HG03066 (cell line): ENCODE measurements at regions not wholly inside any gene's neighbourhood (a gene's known extent, or its start where the extent isn't known, plus 50 kb on each side); places are given as distances from the start of the nearest gene placed in this dataset.
"Not testable (repeated sequence)": the region's sequence is repeated elsewhere in the genome, so short reads cannot be mapped to it uniquely, and the experiment has no call there.

Experiments
- ATAC-seq: cut with Tn5 transposase; IDR thresholded peaks from one replicate; pipeline ENCODE4 v1.9.1; 2021; ENCODE audit warnings: low read depth; ENCODE audit not compliant: unreplicated experiment

DNA sequence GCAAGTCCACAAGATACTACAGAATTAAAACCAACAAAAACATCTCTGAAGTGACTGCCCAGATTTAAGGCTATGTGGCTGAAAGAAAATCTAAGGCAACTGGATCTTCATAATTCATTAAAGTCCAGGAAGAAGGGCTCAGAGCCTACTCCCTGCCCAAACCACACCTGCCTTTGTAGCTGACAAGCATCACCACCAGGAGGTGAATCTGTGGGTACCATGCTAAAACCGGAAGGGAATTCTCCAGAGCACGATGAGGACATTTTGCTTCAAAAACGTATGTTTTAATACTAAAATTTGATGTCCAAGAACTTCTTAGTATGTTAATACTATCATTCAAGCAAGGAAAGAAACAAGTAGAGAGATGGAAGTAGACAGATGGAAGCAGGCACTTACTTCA, 495.9 kb upstream of the NECTIN3 start:
- no peak for ATAC-seq

DNA sequence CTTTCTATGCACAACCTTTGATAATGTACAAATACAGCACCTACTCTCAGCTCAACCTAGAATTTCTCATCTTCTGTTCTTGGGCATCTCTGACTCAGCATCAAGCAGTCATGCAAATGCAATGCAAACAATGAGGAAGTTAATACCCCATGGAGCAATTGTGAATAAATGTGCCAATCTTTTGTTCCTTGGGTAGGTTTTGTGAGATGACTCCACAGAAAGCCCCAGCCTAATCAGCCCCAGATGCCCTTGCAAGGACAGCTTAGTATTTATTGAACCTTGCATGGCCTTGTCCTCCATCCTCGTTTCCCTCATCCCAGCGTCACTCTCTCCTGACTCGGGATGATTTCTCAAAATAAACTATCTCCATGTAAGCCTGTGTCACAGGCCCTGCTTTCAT, 494.7 kb upstream of the NECTIN3 start:
- ATAC-seq: no peak

DNA sequence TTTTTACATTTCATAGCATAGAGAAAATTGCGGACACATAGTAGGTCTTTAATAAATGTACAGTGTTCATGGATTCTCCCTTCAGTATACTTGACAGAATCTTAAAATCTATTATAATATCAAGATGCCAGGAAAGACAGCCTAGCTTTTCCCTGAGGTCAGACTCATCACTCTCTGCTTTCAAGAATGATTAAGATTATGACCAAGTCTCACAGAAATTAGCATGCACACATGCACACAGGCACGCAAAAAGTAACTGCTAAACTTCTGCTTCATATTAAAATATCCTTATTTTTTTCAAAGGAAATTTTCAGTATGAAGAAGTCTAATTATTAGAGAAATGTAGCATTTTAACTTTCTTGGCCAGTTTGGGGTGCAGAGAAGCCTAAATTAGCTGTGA, 493.8 kb upstream of the NECTIN3 start:
- no peak for ATAC-seq

DNA sequence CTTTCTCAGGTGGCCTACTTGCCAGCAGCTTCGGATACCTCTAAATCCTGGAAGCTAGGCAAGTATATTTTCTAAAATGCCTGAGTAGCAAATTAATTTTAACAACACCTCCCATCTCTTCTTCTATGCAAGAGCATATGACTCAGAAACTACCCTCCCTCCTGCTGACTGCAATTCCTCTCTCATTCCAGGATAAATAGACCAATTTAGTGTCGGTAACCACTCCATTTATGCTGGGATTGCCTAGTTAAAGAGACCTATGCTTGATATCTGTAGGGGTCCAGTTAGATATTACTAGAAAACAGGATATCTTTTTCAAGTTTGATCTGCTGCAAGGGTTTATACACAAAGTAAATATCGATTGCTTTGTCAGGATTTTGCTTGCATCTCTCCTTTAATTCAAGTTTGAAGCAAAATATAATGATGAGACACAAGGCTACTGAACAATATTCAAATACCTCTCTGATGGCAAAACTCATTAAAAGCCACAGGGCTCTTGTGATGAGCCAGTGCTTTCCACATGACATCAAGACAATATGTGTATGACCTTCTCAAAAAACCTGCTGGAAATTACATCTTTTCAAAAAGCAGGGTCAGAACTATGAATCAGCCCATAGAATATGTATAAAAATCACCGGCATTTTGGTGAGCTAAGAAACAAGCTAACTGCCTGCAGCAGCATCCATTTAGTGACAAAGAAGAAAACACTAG, 491.6 kb upstream of the NECTIN3 start:
- ATAC-seq: no peak

DNA sequence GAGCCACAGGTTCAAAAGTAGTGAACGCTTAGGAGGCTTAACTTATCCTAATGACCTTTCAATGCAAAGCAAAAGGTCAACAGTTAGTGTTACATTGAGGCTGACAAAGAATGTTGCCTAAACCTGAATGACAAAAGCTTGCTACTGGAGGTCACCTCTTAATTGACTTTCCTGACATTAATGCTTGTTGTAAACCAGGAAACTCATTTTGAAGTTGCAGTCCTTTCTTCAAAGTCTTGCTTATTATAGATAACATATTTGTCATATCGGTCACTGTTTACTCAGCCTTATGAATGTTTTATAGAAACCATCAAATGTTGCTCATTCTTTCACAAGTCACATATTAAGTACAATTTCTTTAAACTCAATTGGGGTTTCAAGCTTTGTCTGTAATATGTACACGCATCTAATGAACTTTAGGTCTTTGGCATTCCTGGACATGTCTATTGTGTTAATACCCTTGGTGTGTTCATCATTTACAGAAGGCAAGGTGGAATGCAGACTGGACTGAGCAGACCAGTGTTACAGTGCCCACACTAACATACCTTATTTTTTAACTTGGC, 488.2 kb upstream of the NECTIN3 start:
- ATAC-seq: no peak

DNA sequence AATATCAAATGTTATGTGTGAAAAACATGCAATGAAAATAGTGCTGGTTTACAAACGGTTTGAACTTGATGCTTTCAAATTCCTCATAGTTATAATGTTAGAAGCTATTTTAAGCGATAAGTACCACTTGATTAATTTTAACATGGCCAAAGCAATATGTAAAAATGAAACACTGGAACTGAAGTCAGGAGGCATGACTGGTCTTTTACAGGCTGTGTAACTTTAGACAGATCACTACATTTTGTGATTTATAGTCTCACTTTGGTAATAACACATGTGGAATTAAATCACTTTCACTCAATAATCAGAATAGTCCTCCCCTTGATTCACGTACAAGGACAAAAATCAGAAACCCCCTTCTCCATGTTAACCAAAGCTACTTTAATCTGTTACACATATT, 482.7 kb upstream of the NECTIN3 start:
- no peak for ATAC-seq

DNA sequence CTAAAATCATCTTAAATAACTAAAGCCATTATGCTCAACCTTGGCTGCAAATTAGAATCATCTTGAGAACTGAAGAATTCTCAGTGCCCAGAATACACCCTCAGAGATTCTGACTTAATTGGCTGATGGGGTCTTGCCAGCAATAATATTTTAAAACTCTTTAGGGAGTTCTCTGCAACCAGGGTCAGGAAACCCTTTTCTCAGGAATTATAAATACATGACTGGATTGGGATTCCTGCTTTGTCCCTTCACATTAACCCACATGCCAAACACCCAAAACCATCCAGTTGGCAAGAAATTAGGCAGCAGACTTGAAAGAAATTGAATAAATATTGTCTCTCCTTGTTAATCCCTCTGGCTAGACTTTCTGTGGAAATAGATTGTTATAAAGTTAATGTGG, 482.3 kb upstream of the NECTIN3 start:
- no peak for ATAC-seq

DNA sequence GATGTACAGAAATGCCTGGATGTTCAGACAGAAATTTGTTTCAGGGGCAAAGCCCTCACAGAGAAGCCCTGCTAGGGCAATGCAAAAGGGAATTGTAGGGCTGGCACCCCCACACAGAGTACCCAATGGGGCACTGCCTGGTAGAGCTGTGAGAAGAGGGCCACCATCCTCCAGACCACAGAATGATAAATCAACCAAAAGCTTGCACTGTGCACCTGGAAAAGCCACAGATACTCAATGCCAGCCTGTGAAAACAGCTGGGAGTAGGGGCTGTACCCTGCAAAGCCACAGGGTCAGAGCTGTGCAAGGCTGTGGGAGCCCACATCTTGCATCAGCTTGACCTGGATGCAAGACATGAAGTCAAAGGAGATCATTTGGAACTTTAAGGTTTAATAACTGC, 477.9 kb upstream of the NECTIN3 start:
- no peak for ATAC-seq

DNA sequence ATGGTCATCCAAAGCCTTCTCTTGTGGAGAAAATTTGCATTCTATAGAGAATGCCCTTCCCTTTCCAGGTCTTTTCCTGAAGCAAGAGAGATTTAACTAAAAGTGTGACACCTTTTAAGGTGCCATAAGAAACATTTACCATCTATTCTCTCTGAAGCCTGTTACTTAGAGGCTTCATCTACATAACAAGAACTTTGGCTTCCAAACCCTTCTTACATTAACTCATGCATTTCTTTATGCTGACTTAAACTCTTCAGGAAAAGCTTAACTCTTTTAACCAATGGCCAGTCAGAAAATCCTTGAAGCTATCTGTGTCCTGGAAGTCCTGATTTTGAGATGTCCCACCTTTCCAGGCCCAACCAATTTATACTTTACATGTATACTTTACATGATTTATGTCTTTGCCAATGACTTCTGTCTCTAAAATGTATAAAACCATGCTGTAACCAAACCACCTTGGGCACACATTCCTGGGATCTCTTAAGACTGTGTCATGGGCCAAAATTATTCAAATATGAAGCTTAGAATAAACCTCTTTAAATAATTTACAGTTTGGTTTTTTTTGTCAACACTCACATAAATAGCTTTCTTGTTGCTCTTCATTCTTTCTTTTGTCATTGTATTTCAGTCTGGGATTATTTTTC, 472.6 kb upstream of the NECTIN3 start:
- no peak for ATAC-seq

DNA sequence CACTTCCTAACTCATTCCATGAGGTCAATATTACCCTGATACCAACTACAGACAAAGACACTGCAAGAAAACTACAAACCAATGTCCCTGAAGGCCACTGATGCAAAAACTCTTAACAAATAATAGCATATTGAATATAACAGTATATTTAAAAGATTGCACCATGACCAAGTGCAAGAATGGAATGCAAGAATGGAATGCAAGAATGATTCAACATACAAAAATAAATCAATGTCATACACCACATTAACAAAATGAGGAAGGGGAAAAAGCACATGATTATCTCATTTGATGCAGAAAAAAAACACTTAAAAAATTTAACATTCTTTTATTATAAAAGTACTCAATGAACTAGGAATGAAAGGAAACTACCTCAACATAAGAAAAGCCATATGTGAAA, 463.1 kb upstream of the NECTIN3 start:
- no peak for ATAC-seq

DNA sequence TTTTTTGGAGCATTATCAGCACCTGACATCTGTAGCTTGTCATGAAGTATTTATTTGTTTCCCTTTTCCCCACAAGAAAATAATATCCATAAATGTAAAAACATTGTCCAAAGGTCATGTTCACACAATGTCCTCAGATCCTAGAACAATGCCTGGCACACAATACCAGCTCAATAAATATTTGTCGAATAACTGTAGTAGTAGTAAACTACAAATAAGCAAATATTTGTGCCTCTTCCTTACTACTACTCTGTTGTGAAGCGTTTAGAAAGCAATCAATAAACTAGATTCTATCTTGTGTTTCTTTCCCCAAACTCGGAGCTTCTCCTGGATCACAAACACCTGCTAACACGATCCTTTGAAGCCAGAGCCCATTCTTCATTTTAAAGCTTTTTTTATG, 459.6 kb upstream of the NECTIN3 start:
- ATAC-seq: no peak

DNA sequence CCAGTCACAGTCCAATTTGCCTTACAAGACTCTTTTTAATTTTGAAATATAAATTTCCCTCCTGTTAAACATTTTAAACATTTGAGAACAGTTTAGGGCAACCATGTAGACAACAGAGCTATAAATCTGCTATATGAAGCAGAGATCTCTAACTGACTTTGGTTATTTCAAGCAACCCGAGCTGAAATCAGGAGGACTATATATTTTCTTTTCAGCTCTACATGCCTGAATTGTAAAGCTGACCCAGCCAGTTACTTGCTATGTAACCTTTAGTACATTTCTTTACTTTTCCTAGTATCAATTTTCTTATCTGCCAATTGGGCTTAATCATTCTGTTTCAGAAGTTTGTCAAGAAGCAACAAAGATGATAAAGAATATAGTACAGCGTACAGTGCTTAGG, 457.4 kb upstream of the NECTIN3 start:
- ATAC-seq: no peak

DNA sequence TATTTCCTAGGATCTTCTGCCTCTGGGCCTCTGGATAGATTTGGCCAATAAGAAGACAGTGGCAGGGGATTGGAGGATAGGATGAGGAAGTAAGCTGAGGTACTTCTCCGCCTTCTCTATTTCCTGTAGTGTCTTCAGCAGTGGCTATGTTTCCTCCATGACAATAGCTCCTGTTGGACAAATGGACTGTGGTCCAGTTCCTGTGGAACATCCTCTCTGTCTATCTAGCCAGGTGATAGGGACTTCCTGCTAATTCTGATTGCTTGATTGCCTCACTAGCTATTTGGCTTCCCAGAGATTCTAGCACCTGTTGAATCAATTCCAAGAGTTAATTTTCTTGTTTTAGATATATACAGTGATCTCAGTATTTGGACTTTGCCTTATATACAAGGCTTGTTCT, 456.2 kb upstream of the NECTIN3 start:
- ATAC-seq: no peak

DNA sequence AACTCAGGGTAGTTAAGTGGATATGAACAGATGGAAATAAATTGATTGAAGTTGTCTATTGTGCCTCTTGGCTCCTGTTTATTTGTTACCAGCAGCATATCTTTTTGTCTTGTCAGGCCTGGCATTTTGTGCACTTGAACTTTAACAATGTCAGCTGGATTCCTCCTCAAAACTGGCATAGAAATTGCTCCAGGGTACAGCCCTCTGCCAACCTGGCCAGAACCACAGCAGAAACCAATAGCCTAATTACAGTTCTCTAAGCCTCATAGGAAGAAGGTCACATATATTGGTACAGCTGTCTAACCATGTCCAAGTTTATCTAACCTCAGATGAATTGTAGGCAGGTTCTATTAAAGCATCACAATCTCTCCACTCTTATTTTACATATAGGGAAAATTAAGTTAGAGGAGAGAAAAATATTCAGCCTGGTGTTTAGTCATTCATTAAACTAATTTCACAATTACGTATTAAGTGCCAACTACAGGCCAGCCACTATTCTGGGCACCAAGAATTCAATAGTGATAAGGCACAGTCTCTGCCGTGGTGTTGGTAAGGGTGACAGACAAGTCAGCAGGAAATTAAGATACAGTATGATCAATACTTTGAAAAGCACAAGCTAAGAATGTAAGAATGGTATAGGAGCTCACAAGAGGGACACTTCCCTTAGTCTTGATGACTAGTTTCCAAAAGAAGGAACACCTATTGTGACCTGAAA, 452.9 kb upstream of the NECTIN3 start:
- ATAC-seq: no peak

DNA sequence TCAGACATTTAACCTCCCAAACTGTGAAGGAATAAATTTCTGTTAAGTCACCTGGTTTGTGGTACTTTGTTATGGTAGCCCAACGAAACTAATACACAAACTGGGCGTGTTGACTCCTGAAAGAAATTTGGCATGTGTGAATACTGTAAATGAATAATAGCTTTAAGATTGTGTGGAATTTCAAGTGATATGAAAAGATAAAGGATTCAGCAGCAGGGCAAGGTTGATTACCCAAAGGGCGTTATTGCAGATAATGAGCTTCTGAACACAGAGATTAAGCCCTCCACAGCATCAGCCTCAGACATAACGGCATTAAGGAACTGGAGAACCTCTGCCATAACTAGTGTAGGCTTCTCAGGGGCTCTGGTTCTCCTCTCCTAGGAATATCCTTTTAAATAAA, 451.5 kb upstream of the NECTIN3 start:
- ATAC-seq: no peak

DNA sequence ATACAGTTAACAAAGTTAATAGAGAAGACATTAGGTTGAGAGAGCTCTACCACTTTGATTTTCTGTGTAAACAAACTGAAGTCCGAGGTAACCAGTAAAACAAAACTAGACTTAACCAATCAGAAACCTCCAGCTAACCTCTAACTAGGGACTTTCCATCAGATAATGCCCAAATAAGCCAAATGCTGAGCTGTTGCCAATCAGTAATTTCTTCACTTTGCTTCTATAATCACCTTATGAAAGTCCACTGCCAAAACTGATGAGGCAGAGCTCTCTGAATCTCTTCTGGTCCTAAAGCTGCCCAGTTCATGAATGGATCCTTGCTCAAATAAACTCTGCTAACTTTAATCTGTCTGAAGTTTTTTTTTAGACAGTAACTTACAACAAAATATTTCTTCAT, 448.0 kb upstream of the NECTIN3 start:
- ATAC-seq: no peak

DNA sequence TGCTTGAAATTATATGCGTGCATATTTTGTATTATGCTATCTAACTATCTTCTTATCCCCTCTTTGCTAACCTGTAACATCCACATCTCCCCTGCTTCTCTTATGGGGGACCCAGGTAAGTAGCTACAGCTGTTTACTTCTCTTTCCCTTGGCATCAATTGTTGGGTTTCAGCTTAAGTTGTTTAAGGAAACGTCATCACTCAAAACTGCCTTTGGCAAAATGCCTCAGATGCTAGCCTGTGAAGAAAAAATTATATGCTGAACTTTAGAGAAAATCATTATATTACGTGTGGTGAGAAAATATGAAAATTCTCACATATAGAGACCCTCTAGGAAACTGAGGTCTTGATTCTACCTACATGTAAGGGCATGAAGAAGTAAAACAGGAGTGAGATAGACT, 447.0 kb upstream of the NECTIN3 start:
- ATAC-seq: no peak

DNA sequence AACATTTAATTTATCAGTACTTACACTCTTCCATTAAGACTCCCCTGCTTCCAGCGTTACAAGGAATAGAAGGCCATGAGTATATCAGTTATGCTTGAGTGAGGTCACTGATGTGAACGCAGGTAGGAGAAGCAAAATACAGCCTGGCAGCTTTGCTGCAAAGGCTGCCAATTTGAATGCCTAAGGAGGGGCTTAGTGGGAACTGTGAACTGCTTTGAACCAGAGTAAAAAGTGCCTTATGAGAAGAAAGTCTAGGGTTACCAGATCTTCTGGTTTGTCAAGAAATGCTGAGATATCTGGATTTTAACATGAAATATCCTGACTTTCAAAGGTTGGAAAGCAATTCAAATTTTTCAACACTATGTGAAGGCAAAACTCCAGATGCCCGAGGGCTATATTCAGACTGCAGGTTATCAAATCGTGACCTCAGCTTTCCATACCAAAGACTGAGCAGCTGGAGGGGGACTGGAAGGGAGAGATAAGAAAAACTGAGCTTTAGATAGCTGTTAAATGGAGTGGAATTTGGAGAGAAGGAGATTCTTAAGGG, 446.3 kb upstream of the NECTIN3 start:
- ATAC-seq: no peak

DNA sequence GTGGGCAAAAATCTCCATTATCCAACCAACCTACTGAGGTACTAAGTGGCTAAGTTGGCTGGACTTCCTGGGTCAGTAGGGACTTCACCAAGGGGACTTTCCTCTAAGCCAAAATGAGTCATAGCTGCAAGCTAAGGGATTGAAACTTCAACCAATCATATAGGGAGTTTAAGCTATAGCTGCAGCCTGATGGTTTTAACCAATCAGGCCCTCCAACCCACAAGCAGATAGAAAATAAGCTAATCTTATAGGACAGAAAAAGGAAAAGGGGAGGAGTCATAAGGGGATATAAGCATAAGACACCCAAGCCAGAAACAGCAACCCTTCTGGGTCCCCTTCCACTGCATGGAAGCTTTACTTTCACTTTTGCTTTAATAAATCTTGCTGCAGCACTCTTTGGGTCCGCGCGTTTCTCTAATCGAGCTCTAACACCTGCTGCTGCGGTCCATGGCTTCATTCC, 444.9 kb upstream of the NECTIN3 start:
- not testable (repeated sequence) for ATAC-seq

DNA sequence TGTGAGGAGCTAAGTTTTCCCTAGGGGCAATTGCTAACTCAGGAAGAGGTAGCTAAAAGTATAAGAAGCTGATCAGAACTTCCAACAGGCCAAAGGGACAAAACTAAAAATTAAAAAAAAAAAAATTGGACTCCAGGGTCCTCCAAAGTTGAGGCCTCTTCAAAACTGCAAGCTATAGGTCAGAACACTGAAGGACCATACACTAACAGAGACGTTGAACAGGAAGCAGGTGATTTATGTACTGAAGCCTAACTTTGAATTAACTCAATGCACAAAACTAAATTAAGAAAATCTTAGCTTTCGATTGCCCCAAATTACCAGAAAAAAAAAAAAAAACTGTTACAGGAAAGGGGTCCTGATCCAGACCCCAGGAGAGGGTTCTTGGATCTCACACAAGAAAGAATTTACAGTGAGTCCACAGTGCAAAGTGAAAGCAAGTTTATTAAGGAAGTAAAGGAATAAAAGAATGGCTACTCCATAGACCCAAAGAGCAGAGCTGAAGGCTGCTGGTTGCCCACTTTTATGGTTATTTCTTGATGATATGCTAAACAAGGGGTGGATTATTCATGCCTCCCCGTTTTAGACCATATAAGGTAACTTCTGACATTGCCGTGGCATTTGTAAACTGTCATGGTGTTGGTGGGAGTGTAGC, 442.8 kb upstream of the NECTIN3 start:
- no peak for ATAC-seq

DNA sequence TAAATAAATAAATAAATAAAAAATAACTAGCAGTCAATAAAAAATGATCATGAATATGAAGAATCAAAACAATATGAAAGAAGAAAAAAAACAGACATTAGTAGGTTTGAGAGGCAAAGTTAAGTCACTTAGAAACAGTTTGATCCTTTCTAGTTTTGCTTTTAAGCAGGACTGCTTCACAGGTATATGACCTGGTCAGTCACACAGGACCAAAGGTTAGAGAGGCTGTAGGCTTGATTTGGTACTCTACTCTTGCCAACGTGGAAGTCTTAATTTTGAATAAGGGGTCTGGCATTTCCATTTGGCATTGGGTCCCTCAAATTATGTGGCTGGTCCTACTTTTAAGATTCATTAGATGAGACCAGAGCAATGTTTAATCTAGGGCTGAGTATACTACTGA, 441.7 kb upstream of the NECTIN3 start:
- ATAC-seq: no peak
